ENCODE measurements at regions not wholly inside any gene's neighbourhood (a gene's known extent, or its start where the extent isn't known, plus 50 kb on each side); places are given as distances from the start of the nearest gene placed in this dataset.

DNA sequence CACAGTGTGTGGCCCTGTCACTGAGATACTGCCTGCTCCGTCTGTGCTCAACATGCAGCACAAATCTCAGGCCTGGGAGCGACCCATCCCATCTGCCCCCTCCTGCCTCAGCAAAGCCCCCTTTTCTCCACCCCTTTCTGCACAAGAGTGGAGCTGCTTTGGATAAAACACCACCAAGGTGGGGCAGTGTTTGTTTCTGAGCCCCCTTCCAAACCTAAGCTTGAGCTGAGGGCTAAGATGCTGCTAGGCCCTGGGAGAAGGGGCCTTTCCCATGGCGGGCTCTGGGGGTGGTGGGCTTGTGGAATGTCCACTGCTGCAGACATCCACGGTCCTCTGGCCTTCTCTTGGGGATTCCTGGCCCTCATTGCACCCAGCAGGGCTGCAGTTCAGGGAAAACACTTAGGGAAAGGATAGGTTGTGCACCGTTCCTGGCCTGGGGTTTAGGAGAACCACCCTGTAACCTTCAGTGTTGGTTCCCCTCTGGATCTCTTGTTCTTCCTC, 594.1 kb downstream of the TBC1D22A start:
- DNase-seq (ENCODE audit: low spot score), result peak; percentile 32
- H3K4me3 ChIP-seq, result no peak overlapping the region
- no peak overlapping the region for H3K27ac ChIP-seq
- peaks cover 0 to 6% of the 10 kb centered on the region in 2 donors for H3K9me3 ChIP-seq
- no peaks in the 10 kb centered on the region for H3K36me3 ChIP-seq
- no peaks in the 10 kb centered on the region for H3K4me1 ChIP-seq
- H3K27me3 ChIP-seq, result no peaks in the 10 kb centered on the region
- TF ChIP-seq, protein P1, sequence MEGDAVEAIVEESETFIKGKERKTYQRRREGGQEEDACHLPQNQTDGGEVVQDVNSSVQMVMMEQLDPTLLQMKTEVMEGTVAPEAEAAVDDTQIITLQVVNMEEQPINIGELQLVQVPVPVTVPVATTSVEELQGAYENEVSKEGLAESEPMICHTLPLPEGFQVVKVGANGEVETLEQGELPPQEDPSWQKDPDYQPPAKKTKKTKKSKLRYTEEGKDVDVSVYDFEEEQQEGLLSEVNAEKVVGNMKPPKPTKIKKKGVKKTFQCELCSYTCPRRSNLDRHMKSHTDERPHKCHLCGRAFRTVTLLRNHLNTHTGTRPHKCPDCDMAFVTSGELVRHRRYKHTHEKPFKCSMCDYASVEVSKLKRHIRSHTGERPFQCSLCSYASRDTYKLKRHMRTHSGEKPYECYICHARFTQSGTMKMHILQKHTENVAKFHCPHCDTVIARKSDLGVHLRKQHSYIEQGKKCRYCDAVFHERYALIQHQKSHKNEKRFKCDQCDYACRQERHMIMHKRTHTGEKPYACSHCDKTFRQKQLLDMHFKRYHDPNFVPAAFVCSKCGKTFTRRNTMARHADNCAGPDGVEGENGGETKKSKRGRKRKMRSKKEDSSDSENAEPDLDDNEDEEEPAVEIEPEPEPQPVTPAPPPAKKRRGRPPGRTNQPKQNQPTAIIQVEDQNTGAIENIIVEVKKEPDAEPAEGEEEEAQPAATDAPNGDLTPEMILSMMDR (IDR thresholded peaks at IDR 0.05), result no peak

DNA sequence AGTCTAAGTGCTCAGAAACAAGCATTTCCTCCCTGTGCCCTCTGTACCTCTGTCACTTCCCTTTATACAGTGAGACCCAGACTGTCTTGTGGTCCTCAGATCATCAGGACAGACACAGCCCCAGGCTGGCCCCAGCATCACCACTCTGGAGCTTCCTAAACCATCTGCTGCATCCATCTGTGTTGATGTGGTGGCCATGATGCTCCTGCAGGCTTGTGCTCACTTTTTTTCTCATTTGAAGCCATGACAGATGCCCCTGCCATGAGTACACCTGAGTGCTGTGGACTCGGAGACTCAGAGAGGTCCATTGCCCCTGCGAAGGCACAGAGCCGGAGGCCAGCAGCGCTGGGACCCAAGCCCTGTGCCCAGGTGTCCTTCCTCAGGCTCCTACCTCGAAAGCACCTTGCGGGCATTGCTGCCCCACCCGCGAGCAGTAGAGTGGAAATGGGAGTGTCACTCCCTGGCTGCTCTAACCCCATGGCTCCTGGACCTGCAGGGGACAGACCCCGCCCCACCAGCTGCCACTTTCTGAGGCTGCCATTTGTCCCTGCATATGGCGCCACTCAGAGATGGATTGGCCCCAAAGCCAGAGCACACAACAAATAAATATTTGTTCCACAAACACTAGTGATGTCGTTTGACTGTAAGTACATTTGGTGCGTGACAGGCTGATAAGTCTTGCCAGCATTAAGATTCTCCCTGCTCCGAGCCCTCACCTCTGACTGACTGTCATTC, 593.5 kb downstream of the TBC1D22A start:
- DNase-seq (ENCODE audit: low spot score), result peak; percentile 34
- Histone ChIP-seq H3K27me3 (no peaks in the 10 kb centered on the region), H3K9me3 (peaks cover 0 to under 1% of the 10 kb centered on the region in 2 donors), H3K36me3 (no peaks in the 10 kb centered on the region), H3K4me1 (no peaks in the 10 kb centered on the region), H3K4me3 (no peak overlapping the region), H3K27ac (no peak overlapping the region)
- TF ChIP-seq, protein P1 (IDR thresholded peaks at IDR 0.05), result no peak

- Histone ChIP-seq H3K4me1 (no peaks in the 10 kb centered on the region), H3K4me3 (no peak overlapping the region), H3K27me3 (no peaks in the 10 kb centered on the region), H3K36me3 (no peaks in the 10 kb centered on the region), H3K27ac (no peak overlapping the region), H3K9me3 (no peaks in the 10 kb centered on the region)
- TF ChIP-seq, protein P1 (IDR thresholded peaks at IDR 0.05), result no peak
- DNase-seq (ENCODE audit: low spot score), result peak; percentile 40
These were observed 592.9 kb downstream of the TBC1D22A start for GRCh38 chr22:47355388-47355725.

GRCh38 chr22:47354668-47355387, 592.4 kb downstream of the TBC1D22A start:
- H3K4me1 ChIP-seq, result no peaks in the 10 kb centered on the region
- DNase-seq (ENCODE audit: low spot score), result peak; percentile 36
- H3K9me3 ChIP-seq, result no peaks in the 10 kb centered on the region
- H3K4me3 ChIP-seq, result no peak overlapping the region
- TF ChIP-seq, protein P1 (IDR thresholded peaks at IDR 0.05), result no peak
- no peak overlapping the region for H3K27ac ChIP-seq
- no peaks in the 10 kb centered on the region for H3K36me3 ChIP-seq
- H3K27me3 ChIP-seq, result no peaks in the 10 kb centered on the region

GRCh38 chr22:47352920-47353700, 590.7 kb downstream of the TBC1D22A start:
- H3K36me3 ChIP-seq, result no peaks in the 10 kb centered on the region
- no peaks in the 10 kb centered on the region for H3K27me3 ChIP-seq
- no peaks in the 10 kb centered on the region for H3K4me1 ChIP-seq
- H3K4me3 ChIP-seq, result no peak overlapping the region
- TF ChIP-seq, protein P1 (IDR thresholded peaks at IDR 0.05), result no peak
- H3K27ac ChIP-seq, result no peak overlapping the region
- no peaks in the 10 kb centered on the region for H3K9me3 ChIP-seq
- DNase-seq (ENCODE audit: low spot score), result peak; percentile 40

Measured in right atrium auricular region (tissue), 2 donors.